ENCODE measurements at regions not wholly inside any gene's neighbourhood (a gene's known extent, or its start where the extent isn't known, plus 50 kb on each side); places are given as distances from the start of the nearest gene placed in this dataset.

- TF ChIP-seq EP300 (IDR thresholded peaks at IDR 0.05) (no peak), CTCF (IDR thresholded peaks at IDR 0.05) (no peak), POLR2A (IDR thresholded peaks at IDR 0.05) (no peak)
- no peaks in the 10 kb centered on the region for H3K9me3 ChIP-seq
- no peak for DNase-seq (ENCODE audit: low spot score in 2 of 2)
- H3K4me3 ChIP-seq = no peak overlapping the region
- peaks cover 0 to 35% (median 9%) of the 10 kb centered on the region in 4 donors for H3K4me1 ChIP-seq
- H3K27ac ChIP-seq = no peak overlapping the region
- 81 to 91% methylated on average over 2 of the region's 2 CpGs for WGBS, 2 donors
- no peaks in the 10 kb centered on the region for H3K36me3 ChIP-seq
- no peaks in the 10 kb centered on the region for H3K27me3 ChIP-seq
Measured at GRCh38 chr2:120897399-120897798, 161.7 kb downstream of the GLI2 start.

- Histone ChIP-seq H3K27me3 (no peaks in the 10 kb centered on the region), H3K27ac (no peak overlapping the region), H3K36me3 (no peaks in the 10 kb centered on the region), H3K4me1 (peaks cover 0 to 24% (median 6%) of the 10 kb centered on the region in 4 donors), H3K9me3 (no peaks in the 10 kb centered on the region), H3K4me3 (no peak overlapping the region)
- no peak for DNase-seq (ENCODE audit: low spot score in 2 of 2)
- TF ChIP-seq EP300 (IDR thresholded peaks at IDR 0.05) (no peak), CTCF (IDR thresholded peaks at IDR 0.05) (no peak), POLR2A (IDR thresholded peaks at IDR 0.05) (no peak)
- 53 to 55% methylated on average over 5 of the region's 5 CpGs for WGBS, 2 donors
Measured at GRCh38 chr2:120898496-120898895, 162.8 kb downstream of the GLI2 start.

- Histone ChIP-seq H3K27me3 (no peaks in the 10 kb centered on the region), H3K9me3 (no peaks in the 10 kb centered on the region), H3K27ac (no peak overlapping the region), H3K4me3 (no peak overlapping the region), H3K36me3 (no peaks in the 10 kb centered on the region), H3K4me1 (peaks cover 0 to 24% (median under 1%) of the 10 kb centered on the region in 4 donors)
- WGBS, 2 donors = 59 to 62% methylated on average over 18 of the region's 18 CpGs
- no peak for DNase-seq (ENCODE audit: low spot score in 2 of 2)
- TF ChIP-seq POLR2A (IDR thresholded peaks at IDR 0.05) = no peak
- no peak for TF ChIP-seq CTCF (IDR thresholded peaks at IDR 0.05)
- no peak for TF ChIP-seq EP300 (IDR thresholded peaks at IDR 0.05)
Measured at GRCh38 chr2:120898961-120899750, 163.5 kb downstream of the GLI2 start.

- no peaks in the 10 kb centered on the region for H3K36me3 ChIP-seq
- no peaks in the 10 kb centered on the region for H3K9me3 ChIP-seq
- no peak overlapping the region for H3K4me3 ChIP-seq
- no peak overlapping the region for H3K27ac ChIP-seq
- no peaks in the 10 kb centered on the region for H3K27me3 ChIP-seq
- WGBS, 2 donors = 67 to 74% methylated on average over 6 of the region's 6 CpGs
- TF ChIP-seq POLR2A (IDR thresholded peaks at IDR 0.05) = no peak
- TF ChIP-seq EP300 (IDR thresholded peaks at IDR 0.05) = no peak
- TF ChIP-seq CTCF (IDR thresholded peaks at IDR 0.05) = no peak
- DNase-seq (ENCODE audit: low spot score in 2 of 2) = no peak
- H3K4me1 ChIP-seq = peaks cover 0 to 27% (median 0%) of the 10 kb centered on the region in 4 donors
Measured at GRCh38 chr2:120899771-120900170, 164.1 kb downstream of the GLI2 start.

- H3K4me1 ChIP-seq = peaks cover 0 to 35% (median 0%) of the 10 kb centered on the region in 4 donors
- no peak overlapping the region for H3K27ac ChIP-seq
Measured at GRCh38 chr2:120901201-120901600, 165.5 kb downstream of the GLI2 start.

More at GRCh38 chr2:120901201-120901600, 165.5 kb downstream of the GLI2 start:
- no peak for DNase-seq (ENCODE audit: low spot score in 2 of 2)
- Histone ChIP-seq H3K4me3 (no peak overlapping the region), H3K36me3 (no peaks in the 10 kb centered on the region), H3K9me3 (no peaks in the 10 kb centered on the region), H3K27me3 (no peaks in the 10 kb centered on the region)
- no peak for TF ChIP-seq EP300 (IDR thresholded peaks at IDR 0.05)
- TF ChIP-seq POLR2A (IDR thresholded peaks at IDR 0.05) = no peak
- no peak for TF ChIP-seq CTCF (IDR thresholded peaks at IDR 0.05)
- 72 to 75% methylated on average over 7 of the region's 7 CpGs for WGBS, 2 donors
